Activated CD4-positive, alpha-beta T cell treated with anti-CD3 and anti-CD28 coated beads, Interleukin-10, Interleukin-2, amounts not matched to agents 100 ng/mL and 50 ng/mL, durations not matched to agents 16 hours and 8 hours (primary cell): ENCODE measurements at regions not wholly inside any gene's neighbourhood (a gene's known extent, or its start where the extent isn't known, plus 50 kb on each side); places are given as distances from the start of the nearest gene placed in this dataset.

Source experiments
- DNase-seq: peaks from one replicate; pipeline ENCODE4 v3.0.0-alpha.2; 2020

DNA sequence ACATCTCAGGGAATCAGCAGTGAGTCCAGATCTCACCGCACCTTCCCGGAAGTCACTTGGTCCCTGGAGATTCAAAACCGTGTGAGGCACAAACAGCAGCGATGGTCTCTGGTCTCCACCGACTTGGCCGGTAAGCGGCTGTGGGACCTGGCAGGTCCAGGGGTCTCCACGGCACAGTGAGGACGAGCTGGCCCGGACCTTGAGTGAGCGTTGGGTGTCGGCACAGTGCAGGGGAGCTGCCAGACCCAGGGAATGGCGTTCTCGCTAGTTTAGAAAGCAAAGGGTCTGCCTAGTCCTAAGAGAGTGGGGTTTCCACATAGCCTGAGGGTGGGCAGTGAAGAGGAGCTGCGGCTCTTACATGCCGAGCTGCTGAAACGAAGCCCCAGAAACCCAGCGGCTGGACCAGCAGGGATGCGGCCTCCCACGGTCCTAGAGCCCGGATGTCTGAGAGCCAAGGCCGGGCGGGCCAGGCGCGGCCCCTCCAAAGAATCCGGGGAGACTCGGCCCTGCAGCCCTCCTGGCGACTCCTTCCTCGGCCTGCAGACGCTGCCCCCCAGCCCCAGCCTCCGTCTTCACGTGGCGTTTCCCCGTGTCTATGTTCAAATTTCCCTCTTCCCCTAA lies 185.0 kb downstream of the ERMARD start:
- no peak for DNase-seq

DNA sequence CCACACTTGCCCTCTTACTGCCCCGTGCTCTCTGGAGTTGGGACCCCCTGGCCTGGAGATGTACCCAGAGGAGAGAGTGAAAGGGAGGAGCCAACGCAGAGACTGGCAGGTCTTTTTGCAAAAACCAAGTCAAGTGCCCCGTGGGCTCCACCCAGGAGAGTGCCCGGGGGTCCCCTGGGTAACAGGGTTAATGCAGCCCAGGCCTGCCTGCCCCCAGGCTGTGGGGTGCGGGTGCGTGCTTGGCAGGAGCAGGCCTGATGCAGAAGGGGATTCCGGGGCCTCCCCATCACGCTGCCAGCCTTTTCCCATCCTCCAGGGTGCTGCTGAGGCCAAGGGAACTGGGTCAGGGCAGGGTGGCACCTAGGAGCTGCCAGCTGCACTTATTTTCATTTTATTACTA lies 184.4 kb downstream of the ERMARD start:
- no peak for DNase-seq

DNA sequence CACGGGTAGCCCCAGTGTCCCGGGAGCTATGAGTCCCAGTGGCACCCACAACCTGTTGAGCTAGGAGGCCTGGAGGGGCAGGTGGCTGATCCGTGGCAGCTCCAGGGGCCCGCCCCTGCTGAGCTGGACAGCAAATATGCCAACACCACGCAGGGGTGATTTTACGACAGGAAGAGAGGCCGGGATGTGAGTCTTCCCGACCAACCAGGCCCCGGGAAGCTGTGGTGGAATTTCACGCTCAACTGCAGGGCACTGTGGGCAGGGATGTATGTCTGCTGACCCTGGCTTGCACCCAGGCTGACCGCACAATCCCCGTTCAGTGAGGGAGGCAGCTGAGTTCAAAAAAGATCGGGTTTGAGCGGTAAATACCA lies 183.9 kb downstream of the ERMARD start:
- DNase-seq, result no peak

DNA sequence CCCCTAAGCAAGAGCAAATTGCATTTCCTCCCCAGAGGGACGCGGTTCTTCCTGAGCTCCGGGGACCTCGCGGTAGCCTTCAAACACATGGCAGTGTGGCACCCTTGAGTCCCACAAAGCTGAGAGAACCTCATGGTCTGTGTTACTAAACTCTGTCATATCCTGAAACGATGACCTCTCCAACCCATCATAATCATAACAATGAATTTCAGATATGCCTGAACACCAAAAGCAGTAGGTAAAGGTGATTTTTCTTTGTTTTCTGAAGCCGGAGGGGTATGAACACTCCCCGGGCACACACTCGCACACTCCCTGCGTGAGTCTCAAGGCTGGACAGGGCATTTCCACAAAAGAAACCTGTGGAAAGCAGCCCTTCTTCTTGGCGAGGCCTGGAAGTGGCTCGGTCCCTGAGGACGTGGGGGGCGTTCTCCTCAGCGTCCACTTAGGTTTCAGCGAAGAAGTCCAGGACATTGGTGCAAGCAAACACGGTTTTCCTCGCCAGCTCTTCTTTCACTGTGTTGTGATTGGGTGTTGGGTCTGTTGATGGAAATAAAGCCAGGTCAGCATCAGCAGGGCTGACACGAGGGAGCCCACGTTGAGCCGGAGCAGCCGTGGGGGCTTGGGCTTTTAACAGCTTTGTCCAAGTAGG lies 183.4 kb downstream of the ERMARD start:
- no peak for DNase-seq

DNA sequence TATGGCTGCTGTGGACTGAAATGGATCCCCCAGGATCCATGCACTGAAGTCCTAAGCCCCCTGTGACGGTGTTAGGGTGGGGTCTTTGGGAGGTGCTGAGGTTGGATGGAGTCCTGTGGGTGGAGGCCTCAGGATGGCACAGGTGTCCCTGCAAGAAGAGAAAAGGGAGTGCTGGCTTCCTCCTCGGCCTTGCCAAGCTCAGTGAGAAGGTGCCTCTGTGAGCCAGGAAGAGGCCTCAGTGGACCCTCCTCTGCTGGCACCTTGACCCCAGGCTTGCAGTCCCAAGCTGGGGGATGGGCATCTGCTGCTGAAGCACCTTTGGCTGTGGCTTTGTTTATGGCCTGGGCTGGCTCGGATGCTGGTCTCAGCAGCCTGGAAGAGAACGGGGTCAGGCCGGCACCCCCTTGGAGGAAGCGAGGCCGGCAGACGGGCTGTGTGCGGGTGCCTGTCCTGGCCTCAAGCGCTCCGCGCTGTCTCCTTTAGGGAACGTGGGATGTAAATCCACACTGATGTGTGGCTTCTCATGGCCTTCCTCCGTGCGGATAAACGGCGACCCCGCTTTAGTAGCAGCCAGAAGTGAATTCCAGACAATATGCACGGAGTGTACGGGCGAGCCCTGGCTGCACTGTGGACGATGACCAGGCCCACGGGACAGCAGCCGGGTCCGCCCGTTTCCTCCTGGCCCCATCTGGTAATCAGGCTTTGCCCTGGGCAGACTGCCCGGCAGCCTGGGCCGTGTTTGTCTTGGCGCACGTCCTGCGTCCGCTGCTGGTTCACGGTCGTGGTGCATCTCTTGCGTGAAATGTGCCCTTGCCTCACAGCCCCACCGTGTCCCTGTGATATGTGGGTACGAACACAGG lies 182.6 kb downstream of the ERMARD start:
- DNase-seq, result no peak

DNA sequence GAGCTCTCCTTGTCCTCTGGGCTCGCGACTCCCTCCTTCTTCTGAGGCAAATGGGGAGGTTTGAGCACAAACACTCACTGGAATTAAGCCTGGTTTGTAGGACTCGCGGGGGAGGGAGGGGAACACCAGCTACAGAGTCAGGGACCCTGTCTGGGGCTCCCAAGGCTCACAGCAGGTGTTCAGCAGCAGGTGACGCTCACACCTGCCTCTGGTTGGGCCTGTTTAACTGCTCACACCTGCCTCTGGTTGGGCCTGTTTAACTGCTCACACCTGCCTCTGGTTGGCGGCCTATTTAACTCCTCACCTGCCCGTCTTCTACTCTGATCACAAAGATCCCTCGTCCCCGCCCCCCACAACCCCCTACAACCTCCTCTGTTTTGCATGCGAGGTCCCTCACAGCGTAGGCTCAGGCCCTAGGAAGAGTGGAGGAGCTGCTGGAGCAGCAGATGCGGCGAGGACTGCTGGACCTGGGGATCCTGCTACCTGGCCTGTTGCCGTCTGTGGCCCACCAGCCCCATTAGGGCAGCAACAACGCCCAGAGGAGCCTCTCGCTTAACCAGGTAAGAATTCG lies 181.9 kb downstream of the ERMARD start:
- no peak for DNase-seq

DNA sequence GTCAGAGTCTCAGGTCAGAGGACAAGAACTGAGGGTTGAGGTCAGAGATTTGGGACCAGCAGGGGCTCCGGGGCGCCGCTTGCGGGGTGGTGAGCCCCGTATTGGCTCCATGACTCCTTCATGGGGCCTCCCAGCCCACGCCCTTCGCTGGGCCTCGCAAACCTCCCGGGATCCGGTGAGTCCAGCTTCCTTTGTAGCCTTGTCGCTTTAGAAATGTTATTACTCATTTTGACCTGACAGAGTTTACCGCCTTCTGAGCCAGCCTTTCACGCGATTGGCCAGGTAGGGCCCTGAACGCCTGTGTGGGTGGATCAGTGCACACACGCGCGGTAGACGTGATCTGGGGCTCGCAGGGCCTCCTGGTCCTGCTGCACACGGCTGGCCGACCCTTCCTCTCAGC lies 181.1 kb downstream of the ERMARD start:
- DNase-seq, result no peak

DNA sequence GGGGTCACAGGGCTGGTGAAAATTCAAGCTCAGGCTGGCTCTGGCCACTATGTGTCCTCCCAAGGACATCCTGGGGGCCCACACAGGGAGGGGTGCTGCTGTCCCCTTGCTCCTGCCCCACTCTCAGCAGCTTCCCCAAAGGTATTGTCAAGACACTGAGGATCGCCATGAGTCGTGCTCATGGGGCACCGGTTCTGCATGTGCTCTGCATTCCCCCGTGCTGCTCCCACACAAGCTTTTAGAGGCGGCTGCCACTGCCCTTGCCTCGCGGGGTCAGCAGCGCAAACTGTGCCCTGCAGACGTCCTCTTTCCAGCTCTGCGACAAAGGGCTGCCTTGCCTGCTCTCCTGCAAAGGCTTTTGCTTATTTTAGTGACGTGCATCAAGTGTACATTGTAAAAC lies 179.8 kb downstream of the ERMARD start:
- DNase-seq, result no peak

DNA sequence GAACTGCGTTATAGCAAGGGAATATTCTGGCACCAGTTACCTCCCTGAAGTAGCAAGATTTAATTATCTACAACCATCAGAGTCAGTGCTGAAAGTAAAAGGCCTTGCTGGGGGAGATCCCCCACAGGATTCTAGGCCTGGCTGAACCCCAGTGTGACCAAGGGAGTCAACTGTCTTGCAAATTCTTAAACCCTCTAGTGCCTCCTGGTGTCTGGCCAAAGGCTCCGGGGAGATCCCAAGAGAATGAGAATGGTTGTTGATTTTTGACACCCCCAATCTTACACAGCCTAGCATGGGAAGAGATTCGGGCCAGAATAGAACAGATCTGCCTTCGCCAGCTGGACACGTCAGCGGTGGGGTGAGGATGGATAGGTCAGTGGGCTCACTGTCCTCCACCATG lies 179.4 kb downstream of the ERMARD start:
- no peak for DNase-seq

DNA sequence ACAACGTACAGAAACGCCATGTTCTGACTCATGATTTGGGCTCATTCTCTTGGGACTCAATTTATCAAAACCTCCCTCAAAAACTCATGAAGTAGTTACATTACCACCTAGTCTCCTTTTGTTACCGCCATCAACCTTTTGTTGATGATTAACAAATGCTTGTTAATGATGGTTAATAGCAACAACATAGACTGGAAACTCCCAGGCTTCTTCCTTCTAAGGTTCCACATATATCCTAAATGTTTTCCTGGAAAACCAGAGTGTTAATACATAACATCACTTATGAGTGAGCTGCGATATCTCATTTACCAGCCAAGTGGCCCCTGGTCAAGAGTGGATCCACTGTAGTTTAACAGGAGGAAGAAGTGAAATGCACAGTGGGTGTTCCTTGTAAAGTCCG lies 176.3 kb downstream of the ERMARD start:
- no peak for DNase-seq

DNA sequence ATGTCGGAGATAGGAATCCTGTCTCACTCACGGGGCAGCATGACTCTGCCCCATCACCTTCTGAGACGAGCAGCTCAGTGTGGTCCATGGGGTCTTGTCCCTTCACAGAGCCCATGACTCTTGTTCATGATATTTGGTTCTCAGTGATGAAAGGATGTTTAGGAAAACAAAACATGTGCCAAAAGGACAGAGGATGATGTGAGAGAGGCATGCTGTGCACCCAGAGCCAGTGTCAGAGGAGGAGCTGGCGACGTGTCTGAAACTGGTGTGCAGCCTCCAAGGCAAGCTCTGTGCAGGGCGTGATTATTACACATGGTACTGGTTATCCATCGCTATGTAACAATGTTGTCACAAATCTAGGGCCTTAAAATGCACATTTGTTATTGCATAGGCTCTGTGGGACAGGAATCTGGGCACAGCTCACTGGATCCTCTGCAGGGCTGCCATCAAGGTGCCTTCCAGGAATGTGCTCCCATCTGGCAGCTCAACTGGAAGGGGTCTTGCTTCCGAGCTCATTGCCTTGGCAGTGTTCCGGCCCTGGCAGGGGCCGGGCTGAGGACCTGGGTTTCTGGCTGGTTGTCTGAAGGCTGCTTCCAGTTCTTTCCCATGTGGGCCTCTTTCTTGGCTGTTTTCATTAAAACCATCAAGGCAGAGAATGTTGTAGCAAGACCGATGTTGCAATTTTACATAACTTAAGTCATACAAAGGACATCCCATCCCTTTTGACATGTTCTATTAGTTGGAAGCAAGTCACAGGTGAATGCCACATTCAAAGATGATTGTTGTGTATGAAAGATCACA lies 175.4 kb downstream of the ERMARD start:
- no peak for DNase-seq

DNA sequence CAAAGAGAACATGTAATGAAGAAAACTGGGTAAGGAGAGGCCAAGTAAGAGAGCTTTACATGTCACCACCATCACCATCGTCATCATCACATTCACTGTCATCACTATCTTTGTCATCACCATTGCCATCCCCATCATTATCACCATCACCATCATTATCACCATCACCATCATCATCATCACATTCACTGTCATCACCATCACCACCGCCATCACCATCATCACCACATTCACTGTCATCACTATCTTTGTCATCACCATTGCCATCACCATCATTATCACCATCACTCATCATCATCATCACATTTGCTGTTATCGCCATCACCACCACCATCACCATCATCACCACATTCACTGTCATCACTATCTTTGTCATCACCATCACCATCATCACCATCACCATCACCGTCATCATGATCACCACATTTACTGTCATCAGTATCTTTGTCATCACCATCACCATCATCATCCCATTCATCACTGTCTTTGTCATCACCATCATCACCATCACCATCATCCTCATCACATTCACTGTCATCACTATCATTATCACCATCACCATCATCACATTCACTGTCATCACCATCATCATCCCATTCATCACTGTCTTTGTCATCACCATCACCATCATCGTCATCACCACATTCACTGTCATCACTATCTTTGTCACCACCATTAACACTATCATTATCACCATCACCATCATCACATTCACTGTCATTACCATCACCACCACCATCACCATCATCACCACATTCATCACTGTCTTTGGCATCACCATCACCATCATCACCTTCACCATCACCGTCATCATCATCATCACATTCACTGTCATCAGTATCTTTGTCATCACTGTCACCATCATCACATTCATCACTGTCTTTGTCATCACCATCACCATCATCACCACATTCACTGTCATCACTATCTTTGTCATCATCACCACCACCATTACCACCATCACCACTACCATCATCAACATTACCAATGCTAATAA lies 172.3 kb downstream of the ERMARD start:
- DNase-seq, result no peak

DNA sequence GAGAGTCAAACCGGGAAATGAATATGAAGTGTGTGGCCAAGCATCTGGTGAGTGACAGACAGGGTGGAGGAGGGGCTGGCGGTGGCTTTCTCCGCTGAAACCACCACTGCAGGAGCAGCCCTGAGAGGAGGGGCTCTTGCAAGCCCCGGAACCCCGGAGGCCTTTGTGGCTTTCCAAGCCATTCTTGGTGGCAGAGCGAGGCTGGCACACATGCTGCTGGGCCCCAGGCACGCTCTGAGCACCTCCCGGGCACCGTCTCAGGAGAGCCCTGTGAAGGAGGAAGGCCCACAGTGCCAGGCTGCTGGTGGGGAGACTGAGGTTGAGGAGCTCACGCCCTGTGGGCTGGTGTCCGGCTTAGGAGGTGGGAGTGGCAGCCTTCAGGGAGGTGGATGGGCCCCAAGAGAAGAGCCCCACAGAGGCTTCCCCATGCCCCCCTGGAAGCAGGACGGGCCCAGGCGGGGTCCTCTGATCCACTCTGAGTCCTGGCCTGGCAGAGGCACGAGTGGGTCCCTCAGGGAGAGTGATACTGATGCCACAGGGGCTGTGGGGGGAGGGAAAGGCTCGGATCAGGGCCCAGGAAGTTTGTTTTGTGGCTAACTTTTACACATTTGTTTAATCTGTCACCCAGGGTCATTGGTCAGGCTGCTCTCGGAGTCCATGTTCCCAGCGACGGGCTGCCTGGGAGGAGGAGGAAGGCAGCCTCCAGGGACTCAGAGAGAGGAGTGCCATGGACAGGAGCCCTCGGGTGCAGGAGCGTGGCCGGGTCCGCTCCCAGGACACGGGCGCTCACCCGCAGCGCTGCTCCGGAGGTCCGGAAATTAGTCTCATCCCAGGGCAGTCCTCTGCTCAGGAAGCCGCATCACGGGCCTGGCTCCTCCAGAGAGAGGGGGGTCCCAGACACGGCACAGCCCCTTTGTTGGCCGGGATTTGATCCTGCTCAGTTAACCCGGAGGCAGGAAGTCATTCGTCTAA lies 170.7 kb downstream of the ERMARD start:
- peak; percentile 77 for DNase-seq

DNA sequence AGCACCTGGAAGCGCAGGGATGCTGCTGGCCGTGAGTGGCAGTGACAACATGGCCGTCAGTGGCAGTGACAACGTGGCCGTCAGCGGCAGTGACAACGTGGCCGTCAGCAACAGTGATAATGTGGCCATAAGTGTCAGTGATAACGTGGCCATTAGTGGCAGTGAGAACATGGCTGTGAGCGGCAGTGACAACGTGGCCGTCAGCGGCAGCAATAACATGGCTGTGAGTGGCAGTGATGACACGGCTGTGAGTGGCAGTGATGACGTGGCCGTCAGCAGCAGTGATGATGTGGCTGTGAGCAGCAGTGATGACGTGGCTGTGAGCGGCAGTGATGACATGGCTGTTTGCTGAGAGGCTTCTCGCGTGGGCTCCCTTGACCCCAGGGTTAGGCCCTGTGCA lies 169.8 kb downstream of the ERMARD start:
- no peak for DNase-seq

DNA sequence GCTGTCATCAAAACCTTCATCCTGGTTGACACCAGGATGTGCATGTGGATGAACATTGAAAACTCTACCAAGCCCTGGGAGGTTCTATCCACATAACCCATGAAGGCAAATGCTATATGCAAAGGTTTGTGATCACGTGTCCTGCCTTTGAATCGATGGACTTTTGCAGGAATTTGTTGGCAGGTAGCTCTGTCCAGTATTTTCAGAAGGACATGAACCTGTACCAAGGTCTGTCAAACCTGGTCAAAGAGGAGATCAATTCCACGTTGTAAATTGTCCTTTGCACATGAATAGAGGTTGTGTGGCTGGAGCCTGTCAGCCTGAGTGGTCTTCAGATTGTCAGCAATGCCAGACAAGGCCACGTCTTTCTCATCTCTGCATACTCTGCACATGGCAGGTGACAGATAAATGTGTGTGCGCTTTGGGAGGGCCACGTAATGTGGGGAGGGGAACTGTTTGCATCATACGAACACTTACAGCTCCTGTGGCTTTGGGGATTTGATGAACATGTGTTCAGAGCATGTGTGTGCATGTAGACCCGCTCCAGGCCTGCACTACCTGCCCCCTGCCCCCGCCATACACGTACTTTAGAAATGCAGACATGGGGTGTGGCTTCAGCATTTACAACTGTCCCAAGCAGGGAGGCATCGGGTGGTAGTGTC lies 169.1 kb downstream of the ERMARD start:
- DNase-seq, result no peak

DNA sequence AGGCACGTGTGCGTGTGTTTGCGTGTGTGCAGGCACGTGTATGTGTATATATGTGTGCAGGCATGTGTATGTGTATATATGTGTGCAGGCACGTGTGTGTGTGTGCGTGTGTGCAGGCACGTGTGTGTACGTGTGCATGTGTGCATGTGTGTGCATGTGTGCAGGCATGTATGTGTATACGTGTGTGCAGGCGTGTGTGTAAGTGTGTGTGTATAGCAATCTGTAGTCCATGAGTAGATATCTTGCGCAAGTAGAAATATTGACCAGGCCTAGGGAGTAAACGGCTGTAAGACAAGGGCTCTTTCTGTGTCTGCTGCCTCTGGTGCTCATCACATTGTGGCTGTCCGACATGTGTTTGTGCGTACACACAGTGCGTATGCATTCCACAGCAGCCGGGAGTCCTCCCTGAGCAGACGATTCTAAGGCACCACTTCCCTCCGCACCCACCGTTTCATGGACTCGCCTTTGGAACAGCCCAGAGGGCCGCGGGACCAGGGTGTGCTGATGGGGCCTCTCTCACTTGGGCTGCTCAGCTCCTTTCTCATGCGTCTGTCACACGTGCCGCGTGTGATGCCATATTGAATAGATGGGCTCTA lies 167.6 kb downstream of the ERMARD start:
- no peak for DNase-seq

DNA sequence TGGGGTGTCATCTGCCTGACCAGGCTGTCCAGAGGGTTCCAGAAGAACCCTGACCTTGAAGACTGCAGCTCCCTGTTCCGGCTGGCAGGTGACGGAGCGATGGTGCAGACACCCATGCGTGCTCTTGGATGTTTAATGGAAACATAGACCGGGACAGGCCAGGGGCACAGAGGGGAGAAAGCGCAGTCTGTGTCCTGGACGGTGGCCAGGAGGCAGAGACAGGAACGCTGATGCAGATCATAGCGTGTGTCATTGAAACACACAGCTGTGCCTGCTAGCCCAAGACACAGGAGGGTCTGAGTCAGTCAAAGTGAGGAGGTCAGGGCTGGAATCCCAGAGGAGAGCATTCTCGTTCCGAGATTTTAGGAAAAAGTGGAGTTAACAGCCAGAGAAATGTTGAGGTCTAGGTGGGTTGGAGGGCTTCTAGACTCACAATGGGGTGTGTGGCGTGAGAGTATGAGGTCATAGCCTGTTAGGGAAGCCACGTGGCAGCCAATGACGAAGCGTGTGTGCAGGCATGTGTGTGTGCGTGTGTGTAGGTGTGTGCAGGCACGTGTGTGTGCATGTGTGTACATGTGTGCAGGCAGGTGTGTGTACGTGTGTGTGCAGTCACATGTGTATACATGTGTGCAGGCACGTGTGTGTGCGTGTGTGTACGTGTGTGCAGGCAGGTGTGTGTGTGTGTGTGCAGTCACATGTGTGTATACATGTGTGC lies 167.0 kb downstream of the ERMARD start:
- no peak for DNase-seq

DNA sequence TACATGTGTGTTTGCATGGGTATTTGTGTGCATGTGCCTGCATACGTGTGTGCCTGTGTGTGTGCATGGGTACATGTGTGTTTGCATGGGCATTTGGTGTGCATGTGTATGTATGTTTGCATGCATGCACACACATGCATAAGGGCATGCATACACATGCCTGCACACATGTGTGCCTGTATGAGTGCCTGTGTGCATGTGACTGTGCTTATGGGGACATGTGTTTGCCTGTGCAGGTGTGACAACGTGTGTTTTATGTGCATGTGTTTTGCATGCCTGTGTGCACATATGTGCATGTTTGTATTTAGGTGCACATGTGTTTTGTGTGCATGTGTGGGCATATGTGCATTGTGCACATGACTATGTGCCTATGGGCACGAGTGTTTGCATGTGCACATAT lies 165.7 kb downstream of the ERMARD start:
- no peak for DNase-seq
